Lung (tissue), 11 donors: ENCODE measurements at regions not wholly inside any gene's neighbourhood (a gene's known extent, or its start where the extent isn't known, plus 50 kb on each side); places are given as distances from the start of the nearest gene placed in this dataset.

Source experiments
- ATAC-seq: fragments of 200-7000 bp; cut with Tn5 transposase; one replicate; pipeline ENCODE4 v1.9.1; 2020; ENCODE audit warnings: moderate number of reproducible peaks; ENCODE audit not compliant: insufficient read depth, low FRiP score
- DNase-seq, 3 donors: peaks; one replicate each; pipeline ENCODE4 v3.0.0-alpha.2; 2013 to 2017
- H3K27ac ChIP-seq, 2 donors: one replicate each; pipeline ENCODE4 v1.5.1; 2013; ENCODE audit warnings: mild to moderate bottlenecking in 2 of 2, moderate library complexity in 2 of 2, control low read depth in 1 of 2, inconsistent platforms in 1 of 2, low read depth in 1 of 2, low read length in 1 of 2
- H3K27me3 ChIP-seq, 3 donors: one replicate each; pipeline ENCODE4 v1.5.1; 2013; ENCODE audit warnings: low read length in 2 of 3; ENCODE audit not compliant: control insufficient read depth in 3 of 3, insufficient read depth in 3 of 3
- H3K36me3 ChIP-seq, 4 donors: one replicate each; pipeline ENCODE4 v1.5.1; 2013; ENCODE audit warnings: low read length in 4 of 4, mild to moderate bottlenecking in 1 of 4, moderate library complexity in 1 of 4; ENCODE audit not compliant: control insufficient read depth in 4 of 4, insufficient read depth in 4 of 4
- H3K4me1 ChIP-seq, 5 donors: one replicate each; pipeline ENCODE4 v1.5.1; 2013; ENCODE audit warnings: low read length in 5 of 5, mild to moderate bottlenecking in 2 of 5, moderate library complexity in 1 of 5; ENCODE audit not compliant: control insufficient read depth in 5 of 5, insufficient read depth in 5 of 5
- H3K4me3 ChIP-seq: one replicate; pipeline ENCODE4 v1.5.1; 2013; ENCODE audit warnings: mild to moderate bottlenecking, control low read depth, moderate library complexity
- H3K9ac ChIP-seq, 2 donors: one replicate each; pipeline ENCODE4 v1.5.1; 2013; ENCODE audit warnings: low read length in 2 of 2, control low read depth in 1 of 2; ENCODE audit not compliant: insufficient read depth in 1 of 2
- H3K9me3 ChIP-seq, 4 donors: one replicate each; pipeline ENCODE4 v1.5.1; 2013; ENCODE audit warnings: low read length in 3 of 4, mild to moderate bottlenecking in 1 of 4, moderate library complexity in 1 of 4; ENCODE audit not compliant: control insufficient read depth in 4 of 4, insufficient read depth in 3 of 4
- CTCF ChIP-seq: IDR thresholded peaks from 2 replicates; pipeline ENCODE4 v1.5.1; 2012; ENCODE audit warnings: mild to moderate bottlenecking; ENCODE audit errors: control extremely low read depth, extremely low read depth
- WGBS, 2 donors: extraction: QIAGEN DNeasy Blood & Tissue Kit; methylation state at CpG; one replicate each; pipeline ENCODE4 v1.1.7; 2013; 5-methylcytosine and 5-hydroxymethylcytosine counted together
- donor health status: control.
- donor health status: control.
- donor health status: Bipolar disorder and iron deficiency.
- donor health status: healthy.
- donor health status: DM: yes; HTN: yes; CAD: no.

DNA sequence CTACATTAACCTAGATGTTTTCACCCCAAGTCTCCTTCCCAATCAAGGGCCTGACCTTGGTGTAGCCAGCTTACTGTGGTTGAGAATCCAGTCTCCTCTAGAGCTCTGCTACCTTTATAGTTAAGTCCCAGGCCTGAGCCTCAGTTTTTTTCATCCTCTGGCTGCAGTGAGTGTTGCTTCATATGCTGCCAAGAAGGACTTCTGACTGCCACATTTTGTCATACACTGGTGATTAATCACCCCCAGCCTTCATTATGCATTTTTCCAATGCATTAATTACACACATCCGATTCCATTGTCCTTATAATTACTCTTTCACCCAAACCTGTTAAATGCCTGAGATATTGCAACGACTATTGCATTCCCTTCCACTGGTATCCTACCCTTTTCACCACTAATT is 66.3 kb upstream of the FGGY start:
- Histone ChIP-seq H3K27ac (no peak overlapping the region), H3K4me1 (peaks cover 0 to 15% (median 3%) of the 10 kb centered on the region in 5 donors), H3K27me3 (no peaks in the 10 kb centered on the region), H3K9ac (no peak overlapping the region), H3K9me3 (no peaks in the 10 kb centered on the region), H3K4me3 (no peak overlapping the region), H3K36me3 (no peaks in the 10 kb centered on the region)
- DNase-seq: no peak
- no peak for TF ChIP-seq CTCF
- 79 to 84% methylated on average over 2 of the region's 2 CpGs for WGBS, 2 donors
- no peak for ATAC-seq

GRCh38 chr1:59232216-59232615 is 64.7 kb upstream of the FGGY start:
- Histone ChIP-seq H3K4me3 (no peak overlapping the region), H3K9ac (no peak overlapping the region), H3K27ac (no peak overlapping the region), H3K36me3 (no peaks in the 10 kb centered on the region), H3K4me1 (peaks cover 0 to 15% (median 3%) of the 10 kb centered on the region in 5 donors), H3K27me3 (no peaks in the 10 kb centered on the region), H3K9me3 (no peaks in the 10 kb centered on the region)
- peak; percentile 64 to 83 (median 72) for DNase-seq
- 79 to 89% methylated on average over 6 of the region's 6 CpGs for WGBS, 2 donors
- ATAC-seq: no peak
- TF ChIP-seq CTCF: no peak

- Histone ChIP-seq H3K27ac (no peak overlapping the region), H3K4me1 (peaks cover 0 to 15% (median 3%) of the 10 kb centered on the region in 5 donors), H3K9me3 (no peaks in the 10 kb centered on the region), H3K9ac (no peak overlapping the region), H3K27me3 (no peaks in the 10 kb centered on the region), H3K36me3 (no peaks in the 10 kb centered on the region), H3K4me3 (no peak overlapping the region)
- DNase-seq: no peak
- no peak for ATAC-seq
- no peak for TF ChIP-seq CTCF
- 96 to 98% methylated on average over 1 of the region's 1 CpG for WGBS, 2 donors
These were observed 63.5 kb upstream of the FGGY start for GRCh38 chr1:59233444-59233843.
